ENCODE measurements at regions not wholly inside any gene's neighbourhood (a gene's known extent, or its start where the extent isn't known, plus 50 kb on each side); places are given as distances from the start of the nearest gene placed in this dataset.

- H3K9me3 ChIP-seq, result no peaks in the 10 kb centered on the region
- TF ChIP-seq CTCF (IDR thresholded peaks at IDR 0.05), result no peak
- TF ChIP-seq EP300 (IDR thresholded peaks at IDR 0.05), result no peak
- TF ChIP-seq POLR2A (IDR thresholded peaks at IDR 0.05), result no peak
- TF ChIP-seq POLR2AphosphoS5 (IDR thresholded peaks at IDR 0.05), result no peak
- no peak overlapping the region for H3K4me3 ChIP-seq
- H3K27me3 ChIP-seq, result no peaks in the 10 kb centered on the region
- H3K4me1 ChIP-seq, result no peaks in the 10 kb centered on the region
- no peaks in the 10 kb centered on the region for H3K36me3 ChIP-seq
- DNase-seq (ENCODE audit: low spot score in 2 of 2), result no peak
- 77% methylated on average over 3 of the region's 3 CpGs for WGBS
- no peak overlapping the region for H3K27ac ChIP-seq
These were observed 433.8 kb upstream of the CDH6 start for GRCh38 chr5:30759731-30760130.

- no peak overlapping the region for H3K27ac ChIP-seq
- DNase-seq (ENCODE audit: low spot score in 2 of 2), result no peak
- 87% methylated on average over 2 of the region's 2 CpGs for WGBS
- H3K4me1 ChIP-seq, result no peaks in the 10 kb centered on the region
- H3K9me3 ChIP-seq, result peaks cover 3% of the 10 kb centered on the region
- no peaks in the 10 kb centered on the region for H3K27me3 ChIP-seq
- TF ChIP-seq POLR2A (IDR thresholded peaks at IDR 0.05), result no peak
- TF ChIP-seq POLR2AphosphoS5 (IDR thresholded peaks at IDR 0.05), result no peak
- no peak for TF ChIP-seq CTCF (IDR thresholded peaks at IDR 0.05)
- no peak for TF ChIP-seq EP300 (IDR thresholded peaks at IDR 0.05)
- no peaks in the 10 kb centered on the region for H3K36me3 ChIP-seq
- H3K4me3 ChIP-seq, result no peak overlapping the region
These were observed 441.5 kb upstream of the CDH6 start for GRCh38 chr5:30752015-30752414.

GRCh38 chr5:30749971-30750370 lies 443.5 kb upstream of the CDH6 start:
- Histone ChIP-seq H3K4me1 (no peaks in the 10 kb centered on the region), H3K36me3 (no peaks in the 10 kb centered on the region), H3K4me3 (no peak overlapping the region), H3K27me3 (no peaks in the 10 kb centered on the region), H3K27ac (no peak overlapping the region), H3K9me3 (peaks cover 3% of the 10 kb centered on the region)
- WGBS, result 76% methylated on average over 2 of the region's 2 CpGs
- no peak for DNase-seq (ENCODE audit: low spot score in 2 of 2)
- TF ChIP-seq EP300 (IDR thresholded peaks at IDR 0.05), result no peak
- TF ChIP-seq POLR2A (IDR thresholded peaks at IDR 0.05), result no peak
- no peak for TF ChIP-seq POLR2AphosphoS5 (IDR thresholded peaks at IDR 0.05)
- TF ChIP-seq CTCF (IDR thresholded peaks at IDR 0.05), result no peak

GRCh38 chr5:30747412-30747811 lies 446.1 kb upstream of the CDH6 start:
- no peaks in the 10 kb centered on the region for H3K27me3 ChIP-seq
- no peak for DNase-seq (ENCODE audit: low spot score in 2 of 2)
- H3K4me1 ChIP-seq, result no peaks in the 10 kb centered on the region
- no peaks in the 10 kb centered on the region for H3K36me3 ChIP-seq
- no peak for TF ChIP-seq CTCF (IDR thresholded peaks at IDR 0.05)
- no peak overlapping the region for H3K27ac ChIP-seq
- 73% methylated on average over 4 of the region's 4 CpGs for WGBS
- no peaks in the 10 kb centered on the region for H3K9me3 ChIP-seq
- H3K4me3 ChIP-seq, result no peak overlapping the region

- H3K9me3 ChIP-seq, result no peaks in the 10 kb centered on the region
- no peaks in the 10 kb centered on the region for H3K27me3 ChIP-seq
- no peak for DNase-seq (ENCODE audit: low spot score in 2 of 2)
- no peaks in the 10 kb centered on the region for H3K36me3 ChIP-seq
- no peak for TF ChIP-seq EP300 (IDR thresholded peaks at IDR 0.05)
- TF ChIP-seq CTCF (IDR thresholded peaks at IDR 0.05), result no peak
- TF ChIP-seq POLR2AphosphoS5 (IDR thresholded peaks at IDR 0.05), result no peak
- no peak for TF ChIP-seq POLR2A (IDR thresholded peaks at IDR 0.05)
- H3K27ac ChIP-seq, result no peak overlapping the region
- no peaks in the 10 kb centered on the region for H3K4me1 ChIP-seq
- H3K4me3 ChIP-seq, result no peak overlapping the region
These were observed 456.8 kb upstream of the CDH6 start for GRCh38 chr5:30736669-30737068.
